ENCODE measurements at regions not wholly inside any gene's neighbourhood (a gene's known extent, or its start where the extent isn't known, plus 50 kb on each side); places are given as distances from the start of the nearest gene placed in this dataset.
A peak's percentile ranks its signal among the peaks of the same experiment; 100 is the strongest.

DNA sequence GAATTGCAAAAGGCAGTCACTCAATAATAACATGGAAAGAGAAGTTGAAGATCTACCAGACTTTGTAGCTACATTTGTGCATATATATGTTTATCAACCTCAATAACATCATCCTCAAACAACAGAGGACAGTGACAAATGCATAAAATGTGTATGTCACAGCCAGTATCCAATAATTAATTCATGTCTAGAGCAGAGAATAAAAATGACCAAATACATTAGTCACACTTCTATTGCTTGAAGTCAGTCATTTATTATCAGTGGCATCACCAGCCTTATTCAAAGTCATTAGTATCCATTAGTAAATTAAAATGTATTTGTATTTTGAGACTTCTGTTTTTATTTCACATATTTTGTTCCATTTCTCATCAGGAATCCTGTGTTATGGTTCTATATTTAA is 852.8 kb downstream of the XPNPEP1 start:
- Mint-ChIP-seq H3K4me1 (ENCODE audit: insufficient read depth, unreplicated experiment) (no peaks in the 10 kb centered on the region), H3K36me3 (ENCODE audit: insufficient read depth, unreplicated experiment) (no peaks in the 10 kb centered on the region), H3K27me3 (ENCODE audit: insufficient read depth, unreplicated experiment) (no peaks in the 10 kb centered on the region), H3K4me3 (ENCODE audit: unreplicated experiment) (no peak overlapping the region), H3K27ac (ENCODE audit: low read depth, unreplicated experiment) (no peak overlapping the region), H3K9me3 (ENCODE audit: unreplicated experiment) (no peaks in the 10 kb centered on the region)
- POLR2A ChIA-PET, result no interaction called here
- intact Hi-C loops (cut with micrococcal nuclease), result no loop called here
- CTCF ChIA-PET, result no interaction called here
- TF ChIP-seq, protein P1, sequence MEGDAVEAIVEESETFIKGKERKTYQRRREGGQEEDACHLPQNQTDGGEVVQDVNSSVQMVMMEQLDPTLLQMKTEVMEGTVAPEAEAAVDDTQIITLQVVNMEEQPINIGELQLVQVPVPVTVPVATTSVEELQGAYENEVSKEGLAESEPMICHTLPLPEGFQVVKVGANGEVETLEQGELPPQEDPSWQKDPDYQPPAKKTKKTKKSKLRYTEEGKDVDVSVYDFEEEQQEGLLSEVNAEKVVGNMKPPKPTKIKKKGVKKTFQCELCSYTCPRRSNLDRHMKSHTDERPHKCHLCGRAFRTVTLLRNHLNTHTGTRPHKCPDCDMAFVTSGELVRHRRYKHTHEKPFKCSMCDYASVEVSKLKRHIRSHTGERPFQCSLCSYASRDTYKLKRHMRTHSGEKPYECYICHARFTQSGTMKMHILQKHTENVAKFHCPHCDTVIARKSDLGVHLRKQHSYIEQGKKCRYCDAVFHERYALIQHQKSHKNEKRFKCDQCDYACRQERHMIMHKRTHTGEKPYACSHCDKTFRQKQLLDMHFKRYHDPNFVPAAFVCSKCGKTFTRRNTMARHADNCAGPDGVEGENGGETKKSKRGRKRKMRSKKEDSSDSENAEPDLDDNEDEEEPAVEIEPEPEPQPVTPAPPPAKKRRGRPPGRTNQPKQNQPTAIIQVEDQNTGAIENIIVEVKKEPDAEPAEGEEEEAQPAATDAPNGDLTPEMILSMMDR (IDR thresholded peaks at IDR 0.05; ENCODE audit: unreplicated experiment), result no peak
- no peak for DNase-seq (ENCODE audit: unreplicated experiment)
- no TSS peak for BruUV-seq (replicated peaks)

GRCh38 chr10:109067031-109067430 is 856.3 kb downstream of the XPNPEP1 start:
- Mint-ChIP-seq H3K4me1 (ENCODE audit: insufficient read depth, unreplicated experiment) (peaks cover 14% of the 10 kb centered on the region), H3K9me3 (ENCODE audit: unreplicated experiment) (peaks cover 7% of the 10 kb centered on the region), H3K4me3 (ENCODE audit: unreplicated experiment) (no peak overlapping the region), H3K27ac (ENCODE audit: low read depth, unreplicated experiment) (no peak overlapping the region), H3K36me3 (ENCODE audit: insufficient read depth, unreplicated experiment) (peaks cover 9% of the 10 kb centered on the region), H3K27me3 (ENCODE audit: insufficient read depth, unreplicated experiment) (no peaks in the 10 kb centered on the region)
- DNase-seq (ENCODE audit: unreplicated experiment), result no peak
- ChIA-PET POLR2A (no interaction called here), CTCF (no interaction called here)
- intact Hi-C loops (cut with micrococcal nuclease), result no loop called here
- BruUV-seq (replicated peaks), result no TSS peak
- TF ChIP-seq, protein P1 (IDR thresholded peaks at IDR 0.05; ENCODE audit: unreplicated experiment), result no peak

DNA sequence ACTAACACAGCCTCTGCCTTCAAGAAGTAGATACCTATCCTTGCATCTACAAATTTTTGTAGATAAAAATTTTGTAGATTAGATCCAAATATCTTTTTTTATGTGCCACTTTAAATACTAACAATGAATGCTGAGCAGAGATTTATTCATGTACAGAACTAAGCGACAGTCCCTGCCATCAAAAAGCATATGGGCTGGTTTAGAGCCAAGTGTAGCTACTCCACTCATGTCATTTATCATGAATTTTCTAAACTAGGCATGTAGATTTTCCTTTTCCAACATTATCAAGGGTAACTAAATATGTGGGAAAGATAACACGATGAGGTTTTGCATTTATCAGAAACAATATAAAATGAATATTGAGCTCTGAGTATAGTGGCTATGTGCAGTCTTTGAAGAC is 857.5 kb downstream of the XPNPEP1 start:
- TF ChIP-seq, protein P1 (IDR thresholded peaks at IDR 0.05; ENCODE audit: unreplicated experiment), result no peak
- ChIA-PET CTCF (interaction anchor here (0.7 to 1.3 kb wide), 2 partner anchors 25 to 242 kb away, joined by 3 read pairs; no protein-coding TSS in a partner anchor), POLR2A (no interaction called here)
- Mint-ChIP-seq H3K27me3 (ENCODE audit: insufficient read depth, unreplicated experiment) (no peaks in the 10 kb centered on the region), H3K4me3 (ENCODE audit: unreplicated experiment) (no peak overlapping the region), H3K36me3 (ENCODE audit: insufficient read depth, unreplicated experiment) (peaks cover 9% of the 10 kb centered on the region), H3K27ac (ENCODE audit: low read depth, unreplicated experiment) (no peak overlapping the region), H3K4me1 (ENCODE audit: insufficient read depth, unreplicated experiment) (peaks cover 14% of the 10 kb centered on the region), H3K9me3 (ENCODE audit: unreplicated experiment) (peaks cover 7% of the 10 kb centered on the region)
- DNase-seq (ENCODE audit: unreplicated experiment), result no peak
- BruUV-seq (replicated peaks), result no TSS peak
- intact Hi-C loops (cut with micrococcal nuclease), result no loop called here

DNA sequence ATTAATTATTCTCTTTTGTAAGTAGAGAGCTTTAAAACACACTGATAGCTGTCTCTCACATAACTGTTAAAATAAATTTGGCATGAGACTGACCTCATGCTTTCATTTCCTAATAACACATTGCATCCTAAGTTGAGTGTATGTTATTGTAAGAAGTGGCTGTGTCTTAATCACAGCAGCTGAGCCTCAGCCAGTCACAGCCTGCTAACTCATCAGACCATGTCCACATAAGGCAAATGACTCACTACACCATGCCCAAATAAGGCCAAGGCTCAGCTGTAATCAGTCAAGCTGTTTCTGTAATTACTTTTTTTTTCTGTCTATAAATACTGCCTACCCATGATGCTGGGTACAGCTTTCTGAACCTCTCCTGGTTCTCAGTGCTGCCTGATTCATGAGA is 860.9 kb downstream of the XPNPEP1 start:
- H3K27me3 Mint-ChIP-seq (ENCODE audit: insufficient read depth, unreplicated experiment), result no peaks in the 10 kb centered on the region
- no TSS peak for BruUV-seq (replicated peaks)
- ChIA-PET POLR2A (no interaction called here), CTCF (interaction anchor here (0.7 kb wide), 1 partner anchor 151 kb away, joined by 3 read pairs; no protein-coding TSS in a partner anchor)
- H3K27ac Mint-ChIP-seq (ENCODE audit: low read depth, unreplicated experiment), result peak overlapping the region; percentile 28
- H3K36me3 Mint-ChIP-seq (ENCODE audit: insufficient read depth, unreplicated experiment), result peaks cover 9% of the 10 kb centered on the region
- DNase-seq (ENCODE audit: unreplicated experiment), result peak; percentile 69
- intact Hi-C loops (cut with micrococcal nuclease), result no loop called here
- peaks cover 14% of the 10 kb centered on the region for H3K4me1 Mint-ChIP-seq (ENCODE audit: insufficient read depth, unreplicated experiment)
- TF ChIP-seq, protein P1 (IDR thresholded peaks at IDR 0.05; ENCODE audit: unreplicated experiment), result no peak
- H3K9me3 Mint-ChIP-seq (ENCODE audit: unreplicated experiment), result peaks cover 7% of the 10 kb centered on the region
- no peak overlapping the region for H3K4me3 Mint-ChIP-seq (ENCODE audit: unreplicated experiment)

Measured in MCF 10A (cell line).